Erythroblast (primary cell): ENCODE measurements at regions not wholly inside any gene's neighbourhood (a gene's known extent, or its start where the extent isn't known, plus 50 kb on each side); places are given as distances from the start of the nearest gene placed in this dataset.

Experiments
- GATA1 ChIP-seq: IDR thresholded peaks from 2 replicates; pipeline ENCODE4 v1.6.1; 2011; ENCODE audit warnings: low read depth, mild to moderate bottlenecking, control low read depth, low read length, moderate library complexity
- POLR2A ChIP-seq: IDR thresholded peaks from 2 replicates; pipeline ENCODE4 v1.6.1; 2011; ENCODE audit warnings: mild to moderate bottlenecking, low read length

GRCh38 chr2:131584380-131584779 is 56.7 kb downstream of the CCDC74A start:
- TF ChIP-seq POLR2A = no peak
- TF ChIP-seq GATA1 = no peak
